ENCODE measurements at regions not wholly inside any gene's neighbourhood (a gene's known extent, or its start where the extent isn't known, plus 50 kb on each side); places are given as distances from the start of the nearest gene placed in this dataset.

GRCh38 chr2:217026161-217026560, 166.3 kb upstream of the TNP1 start:
- Histone ChIP-seq H3K9me2 (no peaks in the 10 kb centered on the region), H3K4me3 (ENCODE audit: low read depth in 2 of 2, low read length in 1 of 2) (no peak overlapping the region), H3K79me2 (ENCODE audit: insufficient read depth) (no peaks in the 10 kb centered on the region), H3K27ac (ENCODE audit: low read depth in 2 of 2, low read length in 1 of 2) (no peak overlapping the region), H3K36me3 (replicated peaks in 1 of 2; ENCODE audit: control insufficient read depth in 1 of 2, insufficient read depth in 2 of 2, low read length in 1 of 2) (no peaks in the 10 kb centered on the region), H3K4me1 (ENCODE audit: control insufficient read depth in 1 of 2, insufficient read depth in 2 of 2, low read depth in 1 of 2, low read length in 1 of 2) (no peaks in the 10 kb centered on the region), H3K4me2 (no peak overlapping the region), H3F3A (replicated peaks; ENCODE audit: insufficient read depth) (no peaks in the 10 kb centered on the region), H3K9me3 (no peaks in the 10 kb centered on the region), H3K27me3 (ENCODE audit: insufficient read depth) (no peaks in the 10 kb centered on the region; the same call in 1 of the 2 replicates), H2AFZ (ENCODE audit: low read depth) (no peak overlapping the region), H3K9ac (no peak overlapping the region), H4K20me1 (ENCODE audit: insufficient read depth) (no peaks in the 10 kb centered on the region)
- ChIA-PET CTCF (interaction anchor here (1.9 kb wide), 1 partner anchor 12 kb away, joined by 6 read pairs; no protein-coding TSS in a partner anchor), POLR2A (no interaction called here)
- WGBS (ENCODE audit: low lambda C conversion rate): 78% methylated on average over 5 of the region's 5 CpGs
- no peak for TF ChIP-seq JUND (IDR thresholded peaks at IDR 0.05)
- no peak for TF ChIP-seq POLR2AphosphoS5 (IDR thresholded peaks at IDR 0.05; ENCODE audit: low read depth, low read length)
- TF ChIP-seq ELF1 (IDR thresholded peaks at IDR 0.05): no peak
- no peak for DNase-seq

- Histone ChIP-seq H3K36me3 (replicated peaks in 1 of 2; ENCODE audit: control insufficient read depth in 1 of 2, insufficient read depth in 2 of 2, low read length in 1 of 2) (no peaks in the 10 kb centered on the region), H4K20me1 (ENCODE audit: insufficient read depth) (no peaks in the 10 kb centered on the region), H3K4me2 (no peak overlapping the region), H3K4me3 (ENCODE audit: low read depth in 2 of 2, low read length in 1 of 2) (no peak overlapping the region), H3K9me2 (no peaks in the 10 kb centered on the region), H3K27ac (ENCODE audit: low read depth in 2 of 2, low read length in 1 of 2) (no peak overlapping the region), H3K79me2 (ENCODE audit: insufficient read depth) (no peaks in the 10 kb centered on the region), H3K9me3 (no peaks in the 10 kb centered on the region), H3F3A (replicated peaks; ENCODE audit: insufficient read depth) (no peaks in the 10 kb centered on the region), H2AFZ (ENCODE audit: low read depth) (no peak overlapping the region), H3K27me3 (ENCODE audit: insufficient read depth) (no peaks in the 10 kb centered on the region), H3K4me1 (ENCODE audit: control insufficient read depth in 1 of 2, insufficient read depth in 2 of 2, low read depth in 1 of 2, low read length in 1 of 2) (no peaks in the 10 kb centered on the region), H3K9ac (no peak overlapping the region)
- TF ChIP-seq REST (IDR thresholded peaks at IDR 0.05; ENCODE audit: low read depth, low read length) (no peak), GATA2 (CRISPR knock-in tag; IDR thresholded peaks at IDR 0.05) (no peak), FOSL2 (IDR thresholded peaks at IDR 0.05; ENCODE audit: borderline replicate concordance, low read depth) (no peak), RFX5 (IDR thresholded peaks at IDR 0.05; ENCODE audit: low read length) (no peak), GABPA (IDR thresholded peaks at IDR 0.05; ENCODE audit: low read depth) (no peak), USF1 (IDR thresholded peaks at IDR 0.05; ENCODE audit: borderline replicate concordance, low read depth) (no peak), NRF1 (IDR thresholded peaks at IDR 0.05; ENCODE audit: low read depth, low read length) (no peak), TEAD4 (IDR thresholded peaks at IDR 0.05; ENCODE audit: borderline replicate concordance, insufficient read depth) (no peak), TAF1 (IDR thresholded peaks at IDR 0.05; ENCODE audit: borderline replicate concordance, low read depth, low read length) (no peak), RAD21 (IDR thresholded peaks at IDR 0.05; ENCODE audit: low read length) (no peak), IRF3 (IDR thresholded peaks at IDR 0.05; ENCODE audit: low read depth, low read length) (no peak), USF2 (IDR thresholded peaks at IDR 0.05; ENCODE audit: borderline replicate concordance, low read depth, low read length) (no peak), EZH2phosphoT487 (IDR thresholded peaks at IDR 0.05; ENCODE audit: borderline replicate concordance, low read depth) (no peak), FOXM1 (IDR thresholded peaks at IDR 0.05; ENCODE audit: low read depth) (no peak), YY1 (IDR thresholded peaks at IDR 0.05; ENCODE audit: low read depth) (no peak), SMC3 (IDR thresholded peaks at IDR 0.05; ENCODE audit: low read depth, low read length) (no peak)
- 27% methylated on average over 2 of the region's 2 CpGs for WGBS (ENCODE audit: low lambda C conversion rate)
- ChIA-PET CTCF (interaction anchor here (0.7 kb wide), 1 partner anchor 282 kb away, joined by 3 read pairs; no protein-coding TSS in a partner anchor), POLR2A (no interaction called here)
- DNase-seq: no peak
Measured at GRCh38 chr2:217023611-217024010, 163.7 kb upstream of the TNP1 start.
